Neuronal stem cell (in vitro differentiated cells): ENCODE measurements at regions not wholly inside any gene's neighbourhood (a gene's known extent, or its start where the extent isn't known, plus 50 kb on each side); places are given as distances from the start of the nearest gene placed in this dataset.

ENCODE experiments used
- DNase-seq: peaks from one replicate; pipeline ENCODE4 v3.0.0-alpha.2; 2013; ENCODE audit warnings: low spot score
- H2AFZ ChIP-seq: one replicate; pipeline ENCODE4 v1.6.1; 2013; ENCODE audit warnings: mild to moderate bottlenecking, low read length, inconsistent platforms
- H2AK5ac ChIP-seq: 2 replicates; pipeline ENCODE4 v1.6.1; 2013; ENCODE audit warnings: low read depth, mild to moderate bottlenecking, inconsistent platforms, low read length, moderate library complexity, mixed read lengths
- H2BK120ac ChIP-seq: 2 replicates; pipeline ENCODE4 v1.6.1; 2013; ENCODE audit warnings: low read depth, mild to moderate bottlenecking, inconsistent platforms, low read length, moderate library complexity, mixed read lengths
- H2BK12ac ChIP-seq: one replicate; pipeline ENCODE4 v1.6.1; 2013; ENCODE audit warnings: low read length, inconsistent platforms
- H2BK15ac ChIP-seq: 2 replicates; pipeline ENCODE4 v1.6.1; 2013; ENCODE audit warnings: mild to moderate bottlenecking, low read length, inconsistent platforms, mixed read lengths
- H2BK5ac ChIP-seq: one replicate; pipeline ENCODE4 v1.6.1; 2013; ENCODE audit warnings: inconsistent platforms, mild to moderate bottlenecking, low read length, moderate library complexity
- H3K14ac ChIP-seq: one replicate; pipeline ENCODE4 v1.6.1; 2013; ENCODE audit warnings: low read length, inconsistent platforms
- H3K18ac ChIP-seq: 2 replicates; pipeline ENCODE4 v1.6.1; 2013; ENCODE audit warnings: low read length, inconsistent platforms
- H3K23ac ChIP-seq: 2 replicates; pipeline ENCODE4 v1.6.1; 2013; ENCODE audit warnings: low read depth, mild to moderate bottlenecking, mixed read lengths, low read length, inconsistent platforms; ENCODE audit not compliant: poor library complexity
- H3K27ac ChIP-seq: replicated peaks from 3 replicates; pipeline ENCODE4 v1.5.1; 2013; ENCODE audit warnings: low read length, inconsistent platforms
- H3K27me3 ChIP-seq, 3 experiments: 2 replicates each; pipeline ENCODE4 v1.6.1; 2013; ENCODE audit warnings: low read length in 3 of 3, mild to moderate bottlenecking in 2 of 3, inconsistent platforms in 1 of 3, low read depth in 1 of 3, mixed read lengths in 1 of 3, moderate library complexity in 1 of 3; ENCODE audit not compliant: control insufficient read depth in 3 of 3, insufficient read depth in 3 of 3
- H3K36me3 ChIP-seq, 2 donors: replicated peaks in 1 of 2; 2 replicates each; pipeline ENCODE4 v1.6.1; 2013; ENCODE audit warnings: low read length in 2 of 2; ENCODE audit not compliant: control insufficient read depth in 2 of 2, insufficient read depth in 2 of 2
- H3K4ac ChIP-seq: 2 replicates; pipeline ENCODE4 v1.6.1; 2013; ENCODE audit warnings: inconsistent platforms, mild to moderate bottlenecking, low read length, moderate library complexity
- H3K4me1 ChIP-seq, 2 donors: 1 replicate in 1 of 2; 2 replicates in 1 of 2; pipeline ENCODE4 v1.6.1; 2013; ENCODE audit warnings: low read length in 2 of 2, low read depth in 1 of 2; ENCODE audit not compliant: control insufficient read depth in 2 of 2, insufficient read depth in 1 of 2
- H3K4me2 ChIP-seq: one replicate; pipeline ENCODE4 v1.6.1; 2013; ENCODE audit warnings: mild to moderate bottlenecking, low read length, inconsistent platforms; ENCODE audit not compliant: insufficient read depth, poor library complexity, severe bottlenecking
- H3K4me3 ChIP-seq, 2 donors: 2 replicates each; pipeline ENCODE4 v1.5.1; 2013; ENCODE audit warnings: low read length in 2 of 2, mild to moderate bottlenecking in 2 of 2, inconsistent platforms in 1 of 2, moderate library complexity in 1 of 2
- H3K79me1 ChIP-seq: one replicate; pipeline ENCODE4 v1.6.1; 2013; ENCODE audit warnings: low read depth, mild to moderate bottlenecking, inconsistent platforms, low read length, moderate library complexity
- H3K9ac ChIP-seq: one replicate; pipeline ENCODE4 v1.6.1; 2013; ENCODE audit warnings: mild to moderate bottlenecking, low read depth, low read length, inconsistent platforms; ENCODE audit not compliant: poor library complexity
- H3K9me3 ChIP-seq, 2 donors: replicated peaks in 1 of 2; 2 replicates each; pipeline versions ENCODE3 to v1.6.1; 2013; ENCODE audit warnings: low read length in 2 of 2, mild to moderate bottlenecking in 2 of 2, inconsistent platforms in 1 of 2, low read depth in 1 of 2, mixed read lengths in 1 of 2, moderate library complexity in 1 of 2; ENCODE audit not compliant: control insufficient read depth in 2 of 2, insufficient read depth in 1 of 2
- H4K8ac ChIP-seq: one replicate; pipeline ENCODE4 v1.6.1; 2013; ENCODE audit warnings: low read depth, mild to moderate bottlenecking, inconsistent platforms, low read length, moderate library complexity
- H4K91ac ChIP-seq: one replicate; pipeline ENCODE4 v1.6.1; 2013; ENCODE audit warnings: low read length, low read depth, mild to moderate bottlenecking, inconsistent platforms; ENCODE audit not compliant: poor library complexity
- WGBS, 2 donors: extraction: QIAGEN DNeasy Blood & Tissue Kit; methylation state at CpG; one replicate each; pipeline ENCODE4 v1.1.7; 2013; ENCODE audit warnings: missing lambda C conversion rate in 2 of 2, mixed read lengths in 1 of 2; ENCODE audit not compliant: insufficient read length in 2 of 2, insufficient replicate concordance in 1 of 2; ENCODE audit errors: extremely low coverage in 2 of 2; 5-methylcytosine and 5-hydroxymethylcytosine counted together

- Histone ChIP-seq H3K27me3 (no peaks in the 10 kb centered on the region), H3K79me1 (no peaks in the 10 kb centered on the region), H4K8ac (no peak overlapping the region), H4K91ac (no peak overlapping the region), H2BK12ac (no peak overlapping the region), H3K4me1 (no peaks in the 10 kb centered on the region), H3K18ac (no peak overlapping the region), H3K27ac (no peak overlapping the region), H3K4me2 (no peak overlapping the region), H2BK5ac (no peak overlapping the region), H3K9me3 (no peaks in the 10 kb centered on the region), H2AK5ac (no peak overlapping the region), H2BK120ac (no peak overlapping the region), H3K9ac (no peak overlapping the region), H3K23ac (no peak overlapping the region), H2AFZ (no peak overlapping the region), H3K4ac (no peak overlapping the region), H3K36me3 (no peaks in the 10 kb centered on the region), H3K14ac (no peak overlapping the region), H3K4me3 (no peak overlapping the region), H2BK15ac (no peak overlapping the region)
- DNase-seq = no peak
- no CpG with 5 or more reads among the region's 3 CpGs for WGBS, 2 donors
Observed at GRCh38 chr11:27777033-27777432, 76.8 kb upstream of the BDNF start.

GRCh38 chr11:27773884-27774283, 73.6 kb upstream of the BDNF start:
- no peaks in the 10 kb centered on the region for H3K79me1 ChIP-seq

GRCh38 chr11:27771516-27771915, 71.3 kb upstream of the BDNF start:
- Histone ChIP-seq H2BK120ac (no peak overlapping the region), H3K36me3 (no peaks in the 10 kb centered on the region), H3K9ac (no peak overlapping the region), H3K27ac (no peak overlapping the region), H2BK12ac (no peak overlapping the region), H4K8ac (no peak overlapping the region), H3K23ac (no peak overlapping the region), H2BK5ac (no peak overlapping the region), H2BK15ac (no peak overlapping the region), H2AFZ (no peak overlapping the region), H4K91ac (no peak overlapping the region), H3K4me2 (no peak overlapping the region), H3K79me1 (no peaks in the 10 kb centered on the region), H3K18ac (no peak overlapping the region), H2AK5ac (no peak overlapping the region), H3K4me3 (no peak overlapping the region), H3K4ac (no peak overlapping the region), H3K27me3 (no peaks in the 10 kb centered on the region), H3K4me1 (no peaks in the 10 kb centered on the region), H3K9me3 (peaks cover 0 to 2% of the 10 kb centered on the region in 2 donors), H3K14ac (no peak overlapping the region)
- no peak for DNase-seq

More at GRCh38 chr11:27773884-27774283, 73.6 kb upstream of the BDNF start:
- no CpG with 5 or more reads among the region's 1 CpG for WGBS, 2 donors
- Histone ChIP-seq H3K4me1 (no peaks in the 10 kb centered on the region), H2AK5ac (no peak overlapping the region), H3K9ac (no peak overlapping the region), H3K18ac (no peak overlapping the region), H2BK15ac (no peak overlapping the region), H3K27me3 (no peaks in the 10 kb centered on the region), H2BK5ac (no peak overlapping the region), H3K4me3 (no peak overlapping the region), H4K91ac (no peak overlapping the region), H3K23ac (no peak overlapping the region), H2BK120ac (no peak overlapping the region), H3K27ac (no peak overlapping the region), H3K4ac (no peak overlapping the region), H4K8ac (no peak overlapping the region), H3K9me3 (no peaks in the 10 kb centered on the region), H2AFZ (no peak overlapping the region), H3K4me2 (no peak overlapping the region), H3K36me3 (no peaks in the 10 kb centered on the region), H3K14ac (no peak overlapping the region), H2BK12ac (no peak overlapping the region)
- no peak for DNase-seq

GRCh38 chr11:27770576-27770975, 70.3 kb upstream of the BDNF start:
- Histone ChIP-seq H3K4me1 (no peaks in the 10 kb centered on the region), H3K18ac (no peak overlapping the region), H3K14ac (no peak overlapping the region), H3K4me3 (no peak overlapping the region), H2BK15ac (no peak overlapping the region), H2BK120ac (no peak overlapping the region), H3K9ac (no peak overlapping the region), H3K4ac (no peak overlapping the region), H2BK12ac (no peak overlapping the region), H3K36me3 (no peaks in the 10 kb centered on the region), H3K23ac (no peak overlapping the region), H2AFZ (no peak overlapping the region), H2BK5ac (no peak overlapping the region), H4K8ac (no peak overlapping the region), H3K9me3 (peaks cover 0 to 2% of the 10 kb centered on the region in 2 donors), H4K91ac (no peak overlapping the region), H3K27ac (no peak overlapping the region), H2AK5ac (no peak overlapping the region), H3K79me1 (no peaks in the 10 kb centered on the region), H3K27me3 (no peaks in the 10 kb centered on the region), H3K4me2 (no peak overlapping the region)
- no CpG with 5 or more reads among the region's 4 CpGs for WGBS, 2 donors
- no peak for DNase-seq
